GM12873 (cell line): ENCODE measurements at regions not wholly inside any gene's neighbourhood (a gene's known extent, or its start where the extent isn't known, plus 50 kb on each side); places are given as distances from the start of the nearest gene placed in this dataset.

Source experiments
- TF ChIP-seq, protein P1 (sequence below): IDR thresholded peaks from 2 replicates; pipeline ENCODE4 v1.5.1; 2012; ENCODE audit warnings: low read depth, mild to moderate bottlenecking, moderate library complexity, low read length, control low read depth; ENCODE audit not compliant: insufficient read depth; ENCODE audit errors: missing control alignments

DNA sequence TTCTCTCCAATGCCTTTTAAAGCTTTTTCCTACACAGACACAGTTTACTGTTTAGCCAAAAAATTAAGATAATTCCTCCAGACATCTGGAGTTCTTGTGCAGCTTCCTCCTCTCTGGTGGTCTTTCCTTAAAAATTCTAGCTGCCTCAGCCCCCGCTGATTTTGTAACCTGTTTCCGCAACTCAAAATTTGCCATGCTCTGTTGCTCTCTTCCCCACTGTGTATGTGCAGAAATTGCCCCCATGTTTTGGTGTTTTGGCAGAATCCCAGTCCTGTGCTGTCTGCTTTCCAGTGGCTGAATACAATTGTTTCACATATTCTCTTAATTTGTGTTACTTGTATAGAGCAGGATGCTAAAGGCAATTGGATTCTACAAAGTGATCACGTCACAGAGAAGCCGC, 151.7 kb upstream of the PRSS1 start:
- TF ChIP-seq, protein P1, sequence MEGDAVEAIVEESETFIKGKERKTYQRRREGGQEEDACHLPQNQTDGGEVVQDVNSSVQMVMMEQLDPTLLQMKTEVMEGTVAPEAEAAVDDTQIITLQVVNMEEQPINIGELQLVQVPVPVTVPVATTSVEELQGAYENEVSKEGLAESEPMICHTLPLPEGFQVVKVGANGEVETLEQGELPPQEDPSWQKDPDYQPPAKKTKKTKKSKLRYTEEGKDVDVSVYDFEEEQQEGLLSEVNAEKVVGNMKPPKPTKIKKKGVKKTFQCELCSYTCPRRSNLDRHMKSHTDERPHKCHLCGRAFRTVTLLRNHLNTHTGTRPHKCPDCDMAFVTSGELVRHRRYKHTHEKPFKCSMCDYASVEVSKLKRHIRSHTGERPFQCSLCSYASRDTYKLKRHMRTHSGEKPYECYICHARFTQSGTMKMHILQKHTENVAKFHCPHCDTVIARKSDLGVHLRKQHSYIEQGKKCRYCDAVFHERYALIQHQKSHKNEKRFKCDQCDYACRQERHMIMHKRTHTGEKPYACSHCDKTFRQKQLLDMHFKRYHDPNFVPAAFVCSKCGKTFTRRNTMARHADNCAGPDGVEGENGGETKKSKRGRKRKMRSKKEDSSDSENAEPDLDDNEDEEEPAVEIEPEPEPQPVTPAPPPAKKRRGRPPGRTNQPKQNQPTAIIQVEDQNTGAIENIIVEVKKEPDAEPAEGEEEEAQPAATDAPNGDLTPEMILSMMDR = no peak

DNA sequence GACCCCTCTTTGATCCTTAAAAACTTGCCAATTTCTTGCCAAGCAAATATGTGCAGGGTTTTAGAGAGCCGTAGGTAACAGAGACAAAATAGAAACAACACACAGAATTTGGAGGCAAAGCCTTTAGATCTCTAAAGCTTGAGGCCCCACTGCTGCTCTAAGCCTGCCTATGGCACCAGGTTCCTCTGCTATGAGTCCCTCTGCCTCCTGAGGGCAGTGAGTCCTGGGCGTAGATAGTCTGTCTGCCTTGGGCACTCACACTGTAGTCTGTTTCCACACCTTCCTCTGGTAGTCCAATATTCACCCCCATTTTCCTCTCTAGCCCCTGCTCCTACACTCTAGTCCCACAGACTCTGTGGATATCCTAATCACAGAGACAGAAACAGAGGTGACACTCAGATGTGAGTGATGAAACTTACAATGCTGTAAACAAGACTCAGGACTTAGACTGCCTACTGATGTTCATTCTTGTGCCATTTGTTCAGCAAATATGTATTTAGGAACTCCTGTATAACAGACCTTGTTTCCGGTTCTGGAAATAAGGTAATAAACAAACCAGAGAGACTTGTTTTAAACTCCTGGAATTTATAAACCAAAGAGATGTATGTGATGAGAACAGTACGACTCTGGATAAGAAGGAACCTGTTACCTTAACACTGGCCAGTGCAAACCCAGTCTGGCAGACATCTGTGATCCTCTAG, 153.3 kb upstream of the PRSS1 start:
- TF ChIP-seq, protein P1 = no peak

DNA sequence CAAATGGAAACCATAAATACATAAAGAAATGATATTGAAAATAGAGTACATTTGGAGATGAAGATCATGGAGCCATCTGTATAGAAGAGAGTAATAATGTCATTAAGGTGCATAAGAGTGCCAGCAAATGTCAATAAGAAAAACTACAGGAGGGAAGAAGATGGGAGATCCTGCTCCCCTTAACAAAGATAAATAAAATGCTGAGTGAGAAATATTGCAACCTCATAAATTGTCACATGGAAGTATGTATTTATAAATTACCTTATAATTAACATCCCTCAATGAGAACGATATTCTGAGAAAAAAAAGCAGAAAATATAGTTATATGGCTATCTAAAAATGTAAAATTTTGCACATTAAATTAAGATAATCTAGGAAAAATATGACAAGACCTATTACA, 155.2 kb upstream of the PRSS1 start:
- TF ChIP-seq, protein P1 = no peak

DNA sequence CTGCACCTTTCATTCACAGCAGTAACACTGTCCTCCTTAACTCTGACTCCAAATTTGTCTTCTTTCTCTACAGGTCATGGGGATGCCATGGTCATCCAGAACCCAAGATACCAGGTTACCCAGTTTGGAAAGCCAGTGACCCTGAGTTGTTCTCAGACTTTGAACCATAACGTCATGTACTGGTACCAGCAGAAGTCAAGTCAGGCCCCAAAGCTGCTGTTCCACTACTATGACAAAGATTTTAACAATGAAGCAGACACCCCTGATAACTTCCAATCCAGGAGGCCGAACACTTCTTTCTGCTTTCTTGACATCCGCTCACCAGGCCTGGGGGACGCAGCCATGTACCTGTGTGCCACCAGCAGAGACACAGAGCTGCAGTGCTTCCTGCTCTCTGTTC, 156.2 kb upstream of the PRSS1 start:
- TF ChIP-seq, protein P1 = no peak

DNA sequence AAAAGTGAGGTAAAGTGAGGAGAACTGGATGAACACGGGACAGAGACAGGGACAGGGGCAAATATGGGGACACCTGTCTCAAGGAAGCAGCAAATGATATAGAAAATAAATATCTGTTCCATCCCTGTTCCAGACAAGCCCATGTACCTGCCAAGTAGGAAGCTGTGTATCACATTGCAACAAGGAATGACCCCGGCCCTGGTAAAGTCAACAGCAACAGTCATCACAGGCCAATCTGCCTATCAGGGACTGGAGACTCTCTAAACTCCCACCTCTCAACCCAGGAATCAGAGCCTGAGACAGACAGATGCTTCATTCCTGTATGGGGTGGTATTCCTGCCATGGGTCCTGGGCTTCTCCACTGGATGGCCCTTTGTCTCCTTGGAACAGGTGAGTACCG, 156.6 kb upstream of the PRSS1 start:
- TF ChIP-seq, protein P1 = no peak

DNA sequence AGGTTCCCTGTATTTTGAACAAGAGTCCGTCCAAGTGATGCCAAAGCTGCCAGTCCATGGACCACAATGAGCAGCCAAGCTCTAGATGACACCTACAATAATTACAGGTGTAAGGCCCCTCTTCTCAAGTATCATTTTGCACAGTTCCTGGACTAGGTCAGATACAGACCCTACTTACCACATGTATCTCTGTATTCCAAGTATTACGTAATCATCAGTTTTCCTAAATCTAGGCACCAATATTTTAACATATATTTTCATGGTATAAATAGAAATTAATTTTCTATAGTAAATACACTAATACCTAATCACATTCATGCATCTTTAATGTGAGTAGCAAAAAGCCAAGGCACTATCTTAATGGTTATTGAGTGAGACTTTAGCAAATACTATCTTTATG, 157.0 kb upstream of the PRSS1 start:
- TF ChIP-seq, protein P1 = no peak

DNA sequence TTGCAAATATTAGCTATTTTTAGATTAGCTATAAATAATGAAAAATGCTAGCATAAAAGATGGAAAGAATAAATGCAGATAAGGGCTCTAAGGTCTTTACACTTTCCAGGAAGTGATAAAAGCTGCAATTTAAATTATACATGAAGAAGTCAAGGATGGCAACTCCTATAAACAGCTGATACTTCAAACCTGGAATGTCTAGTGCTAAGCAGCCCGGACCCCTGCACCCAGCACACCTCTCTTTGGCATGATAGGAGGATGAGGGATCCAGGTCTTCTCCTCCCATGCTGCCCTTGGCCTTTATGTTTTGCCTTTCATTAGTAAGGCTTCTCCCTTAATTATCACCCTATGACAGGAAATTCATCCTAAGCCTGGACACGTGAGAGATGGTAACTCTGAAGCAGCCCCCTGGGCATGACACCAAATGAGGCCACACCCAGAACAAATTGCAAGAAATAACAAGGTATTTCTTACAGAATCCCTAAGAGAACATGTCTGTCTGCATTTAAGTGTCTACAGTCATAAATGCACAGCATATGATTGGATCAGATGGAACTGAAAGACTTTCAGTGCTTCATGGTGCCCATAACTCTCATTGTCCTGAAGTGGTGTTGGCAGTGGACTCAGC, 158.3 kb upstream of the PRSS1 start:
- TF ChIP-seq, protein P1 = no peak
